AG08396 (cell line): ENCODE measurements at regions not wholly inside any gene's neighbourhood (a gene's known extent, or its start where the extent isn't known, plus 50 kb on each side); places are given as distances from the start of the nearest gene placed in this dataset.
"Not testable (repeated sequence)": the region's sequence is repeated elsewhere in the genome, so short reads cannot be mapped to it uniquely, and the experiment has no call there.

Source experiments
- DNase-seq: peaks from one replicate; pipeline ENCODE4 v3.0.0; 2012; ENCODE audit warnings: low spot score, mixed read lengths

- DNase-seq: no peak
Observed at GRCh38 chr3:82410366-82410765, 648.9 kb upstream of the GBE1 start.

GRCh38 chr3:82409842-82410241, 648.4 kb upstream of the GBE1 start:
- no peak for DNase-seq

- DNase-seq: no peak
Observed at GRCh38 chr3:82392203-82392775, 630.8 kb upstream of the GBE1 start.

- DNase-seq: no peak
Observed at GRCh38 chr3:82390868-82391267, 629.4 kb upstream of the GBE1 start.

GRCh38 chr3:82386647-82387046, 625.2 kb upstream of the GBE1 start:
- no peak for DNase-seq

GRCh38 chr3:82384181-82384580, 622.7 kb upstream of the GBE1 start:
- DNase-seq: no peak

- no peak for DNase-seq
Observed at GRCh38 chr3:82382831-82383230, 621.4 kb upstream of the GBE1 start.

- no peak for DNase-seq
Observed at GRCh38 chr3:82378392-82378791, 616.9 kb upstream of the GBE1 start.

GRCh38 chr3:82376883-82377282, 615.4 kb upstream of the GBE1 start:
- no peak for DNase-seq

GRCh38 chr3:82373833-82374232, 612.4 kb upstream of the GBE1 start:
- not testable (repeated sequence) for DNase-seq

- no peak for DNase-seq
Observed at GRCh38 chr3:82364827-82365226, 603.4 kb upstream of the GBE1 start.

- DNase-seq: no peak
Observed at GRCh38 chr3:82363131-82363530, 601.7 kb upstream of the GBE1 start.

GRCh38 chr3:82355228-82355627, 593.8 kb upstream of the GBE1 start:
- DNase-seq: no peak

GRCh38 chr3:82354228-82354627, 592.8 kb upstream of the GBE1 start:
- DNase-seq: no peak

- DNase-seq: no peak
Observed at GRCh38 chr3:82353306-82354171, 592.1 kb upstream of the GBE1 start.

GRCh38 chr3:82347585-82347984, 586.1 kb upstream of the GBE1 start:
- DNase-seq: no peak

- no peak for DNase-seq
Observed at GRCh38 chr3:82342521-82342920, 581.1 kb upstream of the GBE1 start.

- DNase-seq: no peak
Observed at GRCh38 chr3:82329300-82329699, 567.9 kb upstream of the GBE1 start.

- DNase-seq: no peak
Observed at GRCh38 chr3:82311901-82312300, 550.5 kb upstream of the GBE1 start.

GRCh38 chr3:82308755-82309154, 547.3 kb upstream of the GBE1 start:
- DNase-seq: no peak

GRCh38 chr3:82306189-82306588, 544.7 kb upstream of the GBE1 start:
- no peak for DNase-seq

GRCh38 chr3:82294609-82295008, 533.2 kb upstream of the GBE1 start:
- DNase-seq: no peak

- no peak for DNase-seq
Observed at GRCh38 chr3:82293867-82294266, 532.4 kb upstream of the GBE1 start.

GRCh38 chr3:82293435-82293834, 532.0 kb upstream of the GBE1 start:
- no peak for DNase-seq
